ENCODE measurements at regions not wholly inside any gene's neighbourhood (a gene's known extent, or its start where the extent isn't known, plus 50 kb on each side); places are given as distances from the start of the nearest gene placed in this dataset.
"Not testable (repeated sequence)": the region's sequence is repeated elsewhere in the genome, so short reads cannot be mapped to it uniquely, and the experiment has no call there.

GRCh38 chr13:22893777-22894176 lies 287.0 kb upstream of the SGCG start:
- H3K27ac ChIP-seq, result no peak overlapping the region
- in situ Hi-C loops (cut with MboI; ENCODE audit: low pct_unique_long_range_greater_than_20kb in 2 of 9, low sequenced_read_pairs in 9 of 9, unreplicated experiment in 9 of 9), result no loop called here
- WGBS, 10 experiments, result 0 to 100% (median 58%) methylated on average over 1 to 2 of the region's 2 CpGs; no CpG with 5 or more reads in 1 of the 10 experiments
- H3K4me3 ChIP-seq, result no peak overlapping the region
- ATAC-seq (replicated peaks in 6 of 8), result no peak
- H3K4me1 ChIP-seq (replicated peaks in 1 of 2), result no peaks in the 10 kb centered on the region

DNA sequence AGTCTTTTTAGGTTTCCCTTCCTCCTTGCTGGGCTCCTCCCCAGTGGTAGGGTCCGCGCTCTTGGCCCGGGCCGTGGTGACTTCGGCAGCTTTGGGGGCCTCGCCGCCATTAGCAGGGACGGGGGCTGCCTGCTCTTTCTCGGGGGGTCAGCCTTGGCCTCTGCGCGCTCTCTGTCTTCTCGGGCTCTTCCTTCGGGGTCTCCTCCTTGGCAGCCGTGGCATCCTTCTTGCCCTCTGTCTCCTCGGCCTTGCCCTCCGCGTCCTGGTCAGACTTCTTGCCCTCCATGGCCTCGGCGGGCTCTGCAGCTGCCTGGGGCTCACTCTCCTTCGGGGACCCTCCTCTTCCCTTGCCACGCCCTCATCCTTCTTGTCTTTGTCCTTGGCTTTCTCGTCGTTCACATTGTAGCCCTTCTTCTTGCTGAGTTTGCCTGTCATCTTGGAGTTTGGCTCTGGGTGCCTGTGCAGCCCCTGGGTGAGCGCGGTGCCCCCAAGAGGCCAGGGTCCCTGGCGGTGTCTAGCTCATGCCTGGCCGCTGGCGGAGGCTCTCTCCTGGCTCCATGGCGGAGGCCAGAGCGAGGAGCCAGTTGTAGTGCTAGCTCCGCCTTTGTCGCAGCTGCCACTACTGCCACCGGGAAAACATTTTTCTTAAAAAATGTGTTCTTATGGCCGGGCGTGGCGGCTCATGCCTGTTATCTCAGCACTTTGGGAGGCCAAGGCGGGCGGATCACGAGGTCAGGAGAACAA lies 283.0 kb upstream of the SGCG start:
- Histone ChIP-seq H3K27ac (no peak overlapping the region), H3K4me3 (no peak overlapping the region), H3K4me1 (replicated peaks in 1 of 2) (no peaks in the 10 kb centered on the region)
- no peak for ATAC-seq (replicated peaks in 6 of 8)
- WGBS, 10 experiments, result 64 to 100% (median 93%) methylated on average over 2 to 22 of the region's 39 CpGs; no CpG with 5 or more reads in 2 of the 10 experiments
- in situ Hi-C loops (cut with MboI; ENCODE audit: low pct_unique_long_range_greater_than_20kb in 2 of 9, low sequenced_read_pairs in 9 of 9, unreplicated experiment in 9 of 9), result no loop called here

DNA sequence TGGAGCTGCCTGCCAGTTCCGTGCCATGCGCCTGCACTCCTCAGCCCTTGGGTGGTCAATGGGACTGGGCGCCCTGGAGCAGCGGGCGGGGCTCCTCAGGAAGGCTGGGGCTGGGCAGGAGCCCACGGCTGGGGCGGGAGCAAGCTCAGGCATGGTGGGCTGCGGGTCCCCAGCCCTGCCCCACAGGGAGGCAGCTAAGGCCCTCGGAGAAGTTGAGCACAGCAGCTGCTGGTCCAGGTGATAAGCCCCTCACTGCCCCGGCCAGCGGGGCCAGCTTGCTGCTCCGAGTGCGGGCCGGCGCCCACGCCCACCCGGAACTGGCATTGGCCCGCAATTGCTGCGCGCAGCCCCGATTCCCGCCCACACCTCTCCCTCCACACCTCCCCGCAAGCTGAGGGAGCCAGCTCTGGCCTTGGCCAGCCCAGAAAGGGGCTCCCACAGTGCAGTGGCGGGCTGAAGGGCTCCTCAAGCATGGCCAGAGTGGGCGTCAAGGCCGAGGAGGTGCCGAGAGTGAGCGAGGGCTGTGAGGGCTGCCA lies 280.3 kb upstream of the SGCG start:
- 84 to 100% methylated on average over 3 to 5 of the region's 28 CpGs; no CpG with 5 or more reads in 8 of the 10 experiments for WGBS, 10 experiments
- H3K27ac ChIP-seq; ATAC-seq (replicated peaks in 6 of 8): not testable (repeated sequence)

GRCh38 chr13:22903301-22903700 lies 277.5 kb upstream of the SGCG start:
- WGBS, 10 experiments, result 64 to 100% (median 80%) methylated on average over 3 to 9 of the region's 10 CpGs; no CpG with 5 or more reads in 5 of the 10 experiments

More for the DNA sequence above, 280.3 kb upstream of the SGCG start:
- not testable (repeated sequence) for H3K4me1 ChIP-seq (replicated peaks in 1 of 2); H3K4me3 ChIP-seq
- in situ Hi-C loops (cut with MboI; ENCODE audit: low pct_unique_long_range_greater_than_20kb in 2 of 9, low sequenced_read_pairs in 9 of 9, unreplicated experiment in 9 of 9), result loop anchor here in 2 of 9 experiments (25.0 kb wide), 1 partner anchor 1437 kb away; no protein-coding TSS in a partner anchor

GRCh38 chr13:22903925-22904324 lies 276.9 kb upstream of the SGCG start:
- no peaks in the 10 kb centered on the region for H3K4me1 ChIP-seq (replicated peaks in 1 of 2)
- H3K4me3 ChIP-seq, result no peak overlapping the region
- no peak for ATAC-seq (replicated peaks in 6 of 8)
- in situ Hi-C loops (cut with MboI; ENCODE audit: low pct_unique_long_range_greater_than_20kb in 2 of 9, low sequenced_read_pairs in 9 of 9, unreplicated experiment in 9 of 9), result loop anchor here in 2 of 9 experiments (25.0 kb wide), 1 partner anchor 1433 kb away; no protein-coding TSS in a partner anchor
- no peak overlapping the region for H3K27ac ChIP-seq

More at GRCh38 chr13:22903301-22903700, 277.5 kb upstream of the SGCG start:
- Histone ChIP-seq H3K27ac (no peak overlapping the region), H3K4me3 (no peak overlapping the region), H3K4me1 (replicated peaks in 1 of 2) (no peaks in the 10 kb centered on the region)
- in situ Hi-C loops (cut with MboI; ENCODE audit: low pct_unique_long_range_greater_than_20kb in 2 of 9, low sequenced_read_pairs in 9 of 9, unreplicated experiment in 9 of 9), result loop anchor here in 2 of 9 experiments (25.0 kb wide), 1 partner anchor 1434 kb away; no protein-coding TSS in a partner anchor
- ATAC-seq (replicated peaks in 6 of 8), result peak in 2 of 8 experiments; percentile 34 to 63

- Histone ChIP-seq H3K4me3 (peak overlapping the region; percentile 19 to 75 (median 40)), H3K27ac (peak overlapping the region in 1 of 2 donors; percentile 85), H3K4me1 (replicated peaks in 1 of 2) (peaks cover 0 to 4% of the 10 kb centered on the region in 2 donors)
- 0 to 46% (median 20%) methylated on average over 2 to 6 of the region's 58 CpGs; no CpG with 5 or more reads in 5 of the 10 experiments for WGBS, 10 experiments
- in situ Hi-C loops (cut with MboI; ENCODE audit: low pct_unique_long_range_greater_than_20kb in 2 of 9, low sequenced_read_pairs in 9 of 9, unreplicated experiment in 9 of 9), result loop anchor here in 2 of 9 experiments (25.0 kb wide), 1 partner anchor 1422 kb away; no protein-coding TSS in a partner anchor
- peak; percentile 91 to 96 (median 94) for ATAC-seq (replicated peaks in 6 of 8)
Measured at GRCh38 chr13:22915442-22916082, 265.2 kb upstream of the SGCG start.

DNA sequence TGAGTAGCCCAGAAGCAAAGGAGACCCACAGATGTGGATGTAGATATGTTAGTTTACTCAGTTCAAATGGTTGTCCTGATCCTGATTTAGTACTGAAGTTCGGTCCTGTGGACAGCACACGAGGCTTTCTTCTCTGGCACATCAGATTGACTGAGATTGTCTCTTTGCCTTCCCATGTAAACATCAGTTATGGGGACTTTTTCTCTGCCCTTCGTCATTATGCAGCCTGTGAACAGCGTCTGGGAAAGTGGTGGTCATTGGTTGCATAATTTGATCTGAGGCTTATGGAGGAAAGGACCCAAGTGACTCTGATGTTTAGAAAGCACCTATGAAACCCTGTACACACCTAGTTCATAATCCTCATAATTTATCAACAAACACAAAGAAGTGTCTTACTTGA lies 264.5 kb upstream of the SGCG start:
- peak overlapping the region in 4 of 5 donors; percentile 35 to 75 (median 52) for H3K4me3 ChIP-seq
- in situ Hi-C loops (cut with MboI; ENCODE audit: low pct_unique_long_range_greater_than_20kb in 2 of 9, low sequenced_read_pairs in 9 of 9, unreplicated experiment in 9 of 9), result loop anchor here in 2 of 9 experiments (25.0 kb wide), 1 partner anchor 1421 kb away; no protein-coding TSS in a partner anchor
- WGBS, 10 experiments, result 0 to 100% (median 56%) methylated on average over 1 to 4 of the region's 4 CpGs; no CpG with 5 or more reads in 4 of the 10 experiments
- peak in 1 of 8 experiments; percentile 2 for ATAC-seq (replicated peaks in 6 of 8)
- H3K4me1 ChIP-seq (replicated peaks in 1 of 2); H3K27ac ChIP-seq: not testable (repeated sequence)

- Histone ChIP-seq H3K4me3 (peak overlapping the region in 2 of 5 donors; percentile 21 to 26), H3K27ac (peak overlapping the region in 1 of 2 donors; percentile 76), H3K4me1 (replicated peaks in 1 of 2) (no peaks in the 10 kb centered on the region)
- in situ Hi-C loops (cut with MboI; ENCODE audit: low pct_unique_long_range_greater_than_20kb in 2 of 9, low sequenced_read_pairs in 9 of 9, unreplicated experiment in 9 of 9), result loop anchor here in 1 of 9 experiments (25.0 kb wide), 1 partner anchor 1436 kb away; no protein-coding TSS in a partner anchor
- 33 to 95% (median 45%) methylated on average over 2 to 4 of the region's 55 CpGs; no CpG with 5 or more reads in 6 of the 10 experiments for WGBS, 10 experiments
- peak in 7 of 8 experiments; percentile 43 to 98 (median 85) for ATAC-seq (replicated peaks in 6 of 8)
Measured at GRCh38 chr13:22925881-22926747, 254.7 kb upstream of the SGCG start.

GRCh38 chr13:22926748-22927400 lies 253.9 kb upstream of the SGCG start:
- Histone ChIP-seq H3K27ac (peak overlapping the region in 1 of 2 donors; percentile 39), H3K4me1 (replicated peaks in 1 of 2) (no peaks in the 10 kb centered on the region), H3K4me3 (peak overlapping the region in 2 of 5 donors; percentile 21 to 26)
- ATAC-seq (replicated peaks in 6 of 8), result peak in 2 of 8 experiments; percentile 6 to 21
- 23 to 100% (median 88%) methylated on average over 1 to 9 of the region's 56 CpGs; no CpG with 5 or more reads in 4 of the 10 experiments for WGBS, 10 experiments
- in situ Hi-C loops (cut with MboI; ENCODE audit: low pct_unique_long_range_greater_than_20kb in 2 of 9, low sequenced_read_pairs in 9 of 9, unreplicated experiment in 9 of 9), result loop anchor here in 1 of 9 experiments (25.0 kb wide), 1 partner anchor 1435 kb away; no protein-coding TSS in a partner anchor

- in situ Hi-C loops (cut with MboI; ENCODE audit: low pct_unique_long_range_greater_than_20kb in 2 of 9, low sequenced_read_pairs in 9 of 9, unreplicated experiment in 9 of 9), result loop anchor here in 1 of 9 experiments (25.0 kb wide), 1 partner anchor 1434 kb away; no protein-coding TSS in a partner anchor
- not testable (repeated sequence) for H3K27ac ChIP-seq; H3K4me3 ChIP-seq; H3K4me1 ChIP-seq (replicated peaks in 1 of 2)
- WGBS, 10 experiments, result 0 to 100% (median 48%) methylated on average over 1 to 2 of the region's 4 CpGs; no CpG with 5 or more reads in 6 of the 10 experiments
- ATAC-seq (replicated peaks in 6 of 8), result peak in 2 of 8 experiments; percentile 13 to 36
Measured at GRCh38 chr13:22927845-22928244, 252.9 kb upstream of the SGCG start.

- 60 to 93% (median 68%) methylated on average over 1 to 5 of the region's 7 CpGs; no CpG with 5 or more reads in 3 of the 10 experiments for WGBS, 10 experiments
- H3K27ac ChIP-seq, result no peak overlapping the region
- ATAC-seq (replicated peaks in 6 of 8), result no peak
- no peak overlapping the region for H3K4me3 ChIP-seq
- H3K4me1 ChIP-seq (replicated peaks in 1 of 2), result no peaks in the 10 kb centered on the region
- in situ Hi-C loops (cut with MboI; ENCODE audit: low pct_unique_long_range_greater_than_20kb in 2 of 9, low sequenced_read_pairs in 9 of 9, unreplicated experiment in 9 of 9), result loop anchor here in 1 of 9 experiments (25.0 kb wide), 1 partner anchor 1433 kb away; no protein-coding TSS in a partner anchor
Measured at GRCh38 chr13:22929381-22930126, 251.2 kb upstream of the SGCG start.

Measured in motor neuron (in vitro differentiated cells).